Peyer's patch (tissue), 4 donors: ENCODE measurements at regions not wholly inside any gene's neighbourhood (a gene's known extent, or its start where the extent isn't known, plus 50 kb on each side); places are given as distances from the start of the nearest gene placed in this dataset.

Experiments used
- CTCF ChIP-seq, 6 experiments: fragments of 450-650 bp in 4 of 6; fragments of 200-600 bp in 2 of 6; sonication (generic) in 1 of 6; IDR thresholded peaks; one replicate each; pipeline ENCODE4 v1.5.1; 2017 to 2019; ENCODE audit warnings: antibody characterized with exemption in 6 of 6, mild to moderate bottlenecking in 3 of 6, moderate library complexity in 1 of 6
- POLR2A ChIP-seq, 2 donors: fragments of 450-650 bp; IDR thresholded peaks; one replicate each; pipeline ENCODE4 v1.5.1; 2017; ENCODE audit warnings: antibody characterized with exemption in 2 of 2, mild to moderate bottlenecking in 2 of 2, moderate library complexity in 2 of 2

DNA sequence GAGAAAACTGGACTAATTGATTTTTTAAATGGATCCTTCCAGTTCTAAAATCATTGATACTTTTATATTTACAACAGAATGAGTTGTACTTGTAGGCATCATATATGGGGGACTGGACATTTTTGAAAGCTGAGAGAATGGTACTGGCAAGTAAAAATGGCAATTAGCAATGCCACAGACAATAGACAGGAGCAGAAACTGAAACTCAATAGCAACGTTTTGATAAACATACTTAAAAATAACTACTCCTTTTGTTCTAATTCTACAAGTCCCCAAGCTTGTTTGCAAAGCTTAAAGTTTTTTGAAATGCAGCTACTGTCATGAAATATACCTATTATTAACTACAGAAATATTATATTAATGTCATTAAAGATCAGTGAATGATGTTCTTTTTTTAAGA is 52.8 kb upstream of the FBXL7 start:
- TF ChIP-seq CTCF (IDR thresholded peaks at IDR 0.05): no peak
- TF ChIP-seq POLR2A (IDR thresholded peaks at IDR 0.05): no peak
